H1 (cell line): ENCODE measurements at regions not wholly inside any gene's neighbourhood (a gene's known extent, or its start where the extent isn't known, plus 50 kb on each side); places are given as distances from the start of the nearest gene placed in this dataset.

ENCODE experiments used
- CTCF ChIA-PET: fragments of 300-600 bp; sonication (Branson Sonifier 250); formaldehyde crosslinking; loops from one replicate; lab custom pipeline; 2021; ENCODE audit not compliant: partially characterized antibody; lab: Charles Lee
- POLR2A ChIA-PET: fragments of 300-600 bp; sonication (Branson Sonifier 250); formaldehyde crosslinking; loops from one replicate; lab custom pipeline; 2021; ENCODE audit warnings: inconsistent platforms; ENCODE audit not compliant: partially characterized antibody; lab: Charles Lee
- DNase-seq, 2 experiments: peaks; one replicate each; pipeline versions ENCODE4 v3.0.0 to v3.0.0-alpha.2; 2010 to 2022; ENCODE audit warnings: low spot score in 2 of 2, low read depth in 1 of 2, mixed read lengths in 1 of 2
- FAIRE-seq: peaks from 2 replicates; lab custom pipeline; 2011; peaks lifted over from hg19 to GRCh38; lab: Jason Lieb, UNC
- H2AFZ ChIP-seq: 2 replicates; pipeline ENCODE4 v1.8.1; 2012; ENCODE audit warnings: low read length, inconsistent platforms
- H2AK5ac ChIP-seq: 2 replicates; pipeline ENCODE4 v1.6.1; 2013; ENCODE audit warnings: low read depth, low read length
- H2BK120ac ChIP-seq: replicated peaks from 2 replicates; pipeline ENCODE3; 2013; ENCODE audit warnings: low read depth, low read length, inconsistent platforms
- H2BK12ac ChIP-seq: 2 replicates; pipeline ENCODE4 v1.6.1; 2013; ENCODE audit warnings: low read depth, low read length
- H2BK15ac ChIP-seq: 2 replicates; pipeline ENCODE4 v1.6.1; 2013; ENCODE audit warnings: low read length
- H2BK20ac ChIP-seq: 2 replicates; pipeline ENCODE4 v1.6.1; 2013; ENCODE audit warnings: low read length
- H2BK5ac ChIP-seq: 2 replicates; pipeline ENCODE4 v1.6.1; 2013; ENCODE audit warnings: low read depth, low read length
- H3K14ac ChIP-seq: 2 replicates; pipeline ENCODE4 v1.6.1; 2013; ENCODE audit warnings: inconsistent platforms; ENCODE audit not compliant: insufficient read length
- H3K18ac ChIP-seq: 2 replicates; pipeline ENCODE4 v1.6.1; 2013; ENCODE audit warnings: low read length; ENCODE audit errors: extremely low read depth
- H3K23ac ChIP-seq: 2 replicates; pipeline ENCODE4 v1.6.1; 2013; ENCODE audit warnings: inconsistent platforms; ENCODE audit not compliant: insufficient read length
- H3K23me2 ChIP-seq: 2 replicates; pipeline ENCODE4 v1.6.1; 2013; ENCODE audit warnings: low read depth, low read length
- H3K27ac ChIP-seq: 2 replicates; pipeline ENCODE4 v1.6.1; 2011; ENCODE audit warnings: low read depth, low read length, inconsistent platforms
- H3K27me3 ChIP-seq, 4 experiments: replicated peaks in 1 of 4; 1 replicate in 1 of 4; 2 replicates in 3 of 4; pipeline versions ENCODE4 v1.6.1 to v1.8.1; 2011 to 2013; ENCODE audit warnings: low read length in 3 of 4, mild to moderate bottlenecking in 3 of 4, inconsistent platforms in 2 of 4, mixed read lengths in 2 of 4, moderate library complexity in 1 of 4; ENCODE audit not compliant: control insufficient read depth in 3 of 4, insufficient read depth in 3 of 4; ENCODE audit errors: extremely low read depth in 1 of 4
- H3K36me3 ChIP-seq, 4 experiments: 2 replicates each; pipeline versions ENCODE4 v1.6.1 to v1.8.1; 2011 to 2013; ENCODE audit warnings: mild to moderate bottlenecking in 4 of 4, low read length in 3 of 4, moderate library complexity in 2 of 4, control low read depth in 1 of 4, inconsistent platforms in 1 of 4; ENCODE audit not compliant: insufficient read depth in 4 of 4, control insufficient read depth in 2 of 4
- H3K4ac ChIP-seq: replicated peaks from 2 replicates; pipeline ENCODE3; 2013; ENCODE audit warnings: low read length, low read depth, mixed read lengths, inconsistent platforms; ENCODE audit not compliant: insufficient read length
- H3K4me1 ChIP-seq, 4 experiments: replicated peaks in 1 of 4; 1 replicate in 1 of 4; 2 replicates in 3 of 4; pipeline versions ENCODE4 v1.6.1 to v1.8.1; 2011 to 2013; ENCODE audit warnings: low read length in 3 of 4, inconsistent platforms in 2 of 4, mixed read lengths in 1 of 4; ENCODE audit not compliant: insufficient read depth in 4 of 4, control insufficient read depth in 3 of 4
- H3K4me2 ChIP-seq, 2 experiments: 2 replicates each; pipeline versions ENCODE4 v1.6.1 to v1.8.1; 2011 to 2013; ENCODE audit warnings: low read depth in 2 of 2, low read length in 2 of 2, control low read depth in 1 of 2, inconsistent platforms in 1 of 2, mild to moderate bottlenecking in 1 of 2; ENCODE audit not compliant: insufficient read depth in 1 of 2
- H3K4me3 ChIP-seq, 4 experiments: fragments of 200-600, 300-600 bp in 1 of 4; sonication (generic), shearing (Covaris generic), sonication (Bioruptor Twin) in 1 of 4; 2 replicates each; pipeline versions ENCODE4 v1.5.1 to v1.8.1; 2011 to 2016; ENCODE audit warnings: low read length in 4 of 4, low read depth in 3 of 4, control low read depth in 2 of 4, inconsistent platforms in 2 of 4, mild to moderate bottlenecking in 2 of 4, mixed read lengths in 1 of 4, moderate library complexity in 1 of 4; ENCODE audit not compliant: insufficient read depth in 2 of 4; ENCODE audit errors: extremely low read depth in 1 of 4
- H3K56ac ChIP-seq: replicated peaks from 2 replicates; pipeline ENCODE3; 2013; ENCODE audit warnings: low read depth, mild to moderate bottlenecking, mixed read lengths, low read length, inconsistent platforms; ENCODE audit not compliant: insufficient read length
- H3K79me1 ChIP-seq: 2 replicates; pipeline ENCODE4 v1.6.1; 2013; ENCODE audit warnings: low read depth, low read length, control low read depth
- H3K79me2 ChIP-seq, 2 experiments: 2 replicates each; pipeline versions ENCODE4 v1.6.1 to v1.8.1; 2012 to 2013; ENCODE audit warnings: low read length in 2 of 2, mild to moderate bottlenecking in 2 of 2, inconsistent platforms in 1 of 2; ENCODE audit not compliant: insufficient read depth in 2 of 2, control insufficient read depth in 1 of 2
- H3K9ac ChIP-seq, 4 experiments: replicated peaks in 1 of 4; 1 replicate in 1 of 4; 2 replicates in 3 of 4; pipeline versions ENCODE4 v1.6.1 to v1.8.1; 2011 to 2013; ENCODE audit warnings: low read depth in 3 of 4, low read length in 3 of 4, control low read depth in 2 of 4, mild to moderate bottlenecking in 2 of 4, moderate library complexity in 2 of 4, inconsistent platforms in 1 of 4; ENCODE audit errors: extremely low read depth in 1 of 4
- H3K9me3 ChIP-seq, 2 experiments: 2 replicates each; pipeline versions ENCODE4 v1.6.1 to v1.8.1; 2012 to 2013; ENCODE audit warnings: mild to moderate bottlenecking in 2 of 2, moderate library complexity in 2 of 2, control low read depth in 1 of 2, inconsistent platforms in 1 of 2, low read depth in 1 of 2, low read length in 1 of 2, mixed read lengths in 1 of 2; ENCODE audit not compliant: insufficient read depth in 2 of 2
- H4K20me1 ChIP-seq, 2 experiments: replicated peaks in 1 of 2; 2 replicates each; pipeline versions ENCODE3 to v1.8.1; 2011 to 2013; ENCODE audit warnings: inconsistent platforms in 2 of 2, low read length in 2 of 2, mild to moderate bottlenecking in 1 of 2; ENCODE audit not compliant: insufficient read depth in 2 of 2, control insufficient read depth in 1 of 2
- H4K5ac ChIP-seq: 2 replicates; pipeline ENCODE4 v1.6.1; 2013; ENCODE audit warnings: low read length, low read depth, mixed read lengths, inconsistent platforms; ENCODE audit not compliant: insufficient read length
- H4K8ac ChIP-seq: 2 replicates; pipeline ENCODE4 v1.8.0; 2013; ENCODE audit warnings: mild to moderate bottlenecking, moderate library complexity, low read length, inconsistent platforms; ENCODE audit not compliant: insufficient read depth; ENCODE audit errors: extremely low read depth
- H4K91ac ChIP-seq: replicated peaks from 2 replicates; pipeline ENCODE3; 2013; ENCODE audit warnings: low read length, mixed read lengths, inconsistent platforms; ENCODE audit not compliant: insufficient read length
- EZH2 ChIP-seq: fragments of 200-600 bp; sonication (generic); IDR thresholded peaks from 2 replicates; pipeline ENCODE4 v1.7.1; 2012; ENCODE audit warnings: low read depth, mild to moderate bottlenecking, moderate library complexity, low read length, inconsistent platforms; ENCODE audit not compliant: severe bottlenecking
- HDAC6 ChIP-seq: IDR thresholded peaks from one replicate; pipeline ENCODE4 v1.7.1; 2012; ENCODE audit warnings: low read depth, mild to moderate bottlenecking, inconsistent platforms, low read length, moderate library complexity
- KDM5A ChIP-seq: fragments of 200-600 bp; IDR thresholded peaks from 2 replicates; pipeline ENCODE4 v1.7.1; 2012; ENCODE audit warnings: mild to moderate bottlenecking, low read length, inconsistent platforms, mixed read lengths
- RBBP5 ChIP-seq: IDR thresholded peaks from 2 replicates; pipeline ENCODE4 v1.7.1; 2012; ENCODE audit warnings: low read depth, mild to moderate bottlenecking, inconsistent platforms, low read length, moderate library complexity, borderline replicate concordance
- SAP30 ChIP-seq: fragments of 300-600 bp; sonication (generic); IDR thresholded peaks from 2 replicates; pipeline ENCODE4 v1.7.1; 2012; ENCODE audit warnings: low read length, moderate library complexity, mild to moderate bottlenecking, inconsistent platforms; ENCODE audit not compliant: insufficient read depth, insufficient replicate concordance
- SIN3A ChIP-seq, 2 experiments: IDR thresholded peaks in 1 of 2; conservative IDR thresholded peaks in 1 of 2; 2 replicates each; pipeline ENCODE4 v1.6.1; 2011 to 2012; ENCODE audit warnings: low read length in 2 of 2, improper control_type of control experiment in 1 of 2, low read depth in 1 of 2, mild to moderate bottlenecking in 1 of 2
- SIX5 ChIP-seq: IDR thresholded peaks from 2 replicates; pipeline ENCODE4 v1.6.1; 2011; ENCODE audit warnings: mild to moderate bottlenecking, low read depth, low read length
- TEAD4 ChIP-seq: IDR thresholded peaks from 2 replicates; pipeline ENCODE4 v1.6.1; 2012; ENCODE audit warnings: low read depth, low read length, inconsistent platforms, mixed read lengths
- WGBS, 2 experiments: shearing (Covaris generic) in 1 of 2; methylation state at CpG; one replicate each; pipeline versions ENCODE4 v1.1.6 to v1.1.7; 2013 to 2015; ENCODE audit warnings: low lambda C conversion rate in 2 of 2, mixed read lengths in 2 of 2, inconsistent platforms in 1 of 2, low coverage in 1 of 2, missing lambda C conversion rate in 1 of 2; ENCODE audit not compliant: insufficient replicate concordance in 2 of 2, insufficient coverage in 1 of 2, insufficient read length in 1 of 2; ENCODE audit errors: extremely low coverage in 1 of 2, missing lambda C conversion rate in 1 of 2; 5-methylcytosine and 5-hydroxymethylcytosine counted together
- TF ChIP-seq, protein P1 (sequence below), 3 experiments: IDR thresholded peaks; 1 replicate in 2 of 3; 2 replicates in 1 of 3; pipeline versions ENCODE4 v1.5.1 to v1.6.1; 2011; ENCODE audit warnings: low read length in 3 of 3, mild to moderate bottlenecking in 3 of 3, inconsistent platforms in 2 of 3, low read depth in 1 of 3, moderate library complexity in 1 of 3; ENCODE audit not compliant: insufficient read depth in 1 of 3; ENCODE audit errors: control extremely low read depth in 1 of 3

DNA sequence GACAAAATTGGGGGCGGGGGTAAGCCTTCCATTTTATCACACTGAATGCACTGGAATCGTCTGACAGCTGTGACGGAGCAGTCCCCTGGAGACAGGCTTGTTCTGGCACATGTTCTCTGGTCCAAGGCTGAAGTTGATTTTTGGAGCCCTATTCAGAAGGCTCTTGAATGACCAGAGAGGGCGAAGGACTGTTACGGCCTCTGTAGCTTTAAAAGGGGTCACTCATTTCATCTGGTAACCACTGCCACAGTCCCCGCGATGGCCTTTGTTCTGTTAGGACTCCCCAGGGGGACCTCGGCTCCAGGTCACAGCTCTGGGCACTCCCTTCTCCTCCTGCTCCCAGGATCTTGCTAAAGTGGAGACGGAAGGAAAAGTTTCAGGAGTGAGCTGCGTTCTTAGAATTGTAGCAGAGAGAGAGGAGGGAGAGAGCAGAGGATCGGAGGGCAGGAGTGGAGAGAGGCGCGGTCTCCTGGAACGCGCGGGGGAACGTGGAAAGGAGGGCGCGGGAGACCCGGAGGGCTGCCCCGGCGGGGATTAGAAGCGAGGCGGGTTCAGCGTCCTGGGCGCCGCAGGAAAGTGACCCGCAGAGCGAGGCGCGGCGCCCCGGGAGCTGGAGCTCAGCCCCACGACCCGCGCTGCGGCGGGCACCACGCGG lies 134.3 kb upstream of the MYO16 start:
- ChIA-PET CTCF (interaction anchor here (0.6 to 1.7 kb wide), 11 partner anchors 12 to 440 kb away, joined by 3 to 7 read pairs (median 3); no protein-coding TSS in a partner anchor), POLR2A (interaction anchor here (0.8 kb wide), 1 partner anchor 15 kb away, joined by 3 read pairs; no protein-coding TSS in a partner anchor)
- no peaks in the 10 kb centered on the region for H3K36me3 ChIP-seq
- no peak overlapping the region for H2BK120ac ChIP-seq
- H3K9ac ChIP-seq = peak overlapping the region in 2 of 4 experiments; percentile 30 to 37; a peak in 4 of 7 replicates
- H3K23ac ChIP-seq = no peak overlapping the region
- no peak overlapping the region for H3K27ac ChIP-seq
- H2BK5ac ChIP-seq = no peak overlapping the region
- H3K4me1 ChIP-seq = peaks cover 0 to 10% (median 2%) of the 10 kb centered on the region in 4 experiments; a peak in 4 of 7 replicates
- H3K27me3 ChIP-seq = peaks cover 15 to 43% (median 35%) of the 10 kb centered on the region in 4 experiments
- peak overlapping the region; percentile 51 to 90 (median 66) for H3K4me3 ChIP-seq
- H4K8ac ChIP-seq = no peak overlapping the region
- no peak overlapping the region for H2AK5ac ChIP-seq
- H3K18ac ChIP-seq = no peak overlapping the region
- DNase-seq (peak in 1 of 2 experiments; percentile 57), FAIRE-seq (no peak)
- no peak overlapping the region for H4K91ac ChIP-seq
- peak overlapping the region; percentile 69 for H2AFZ ChIP-seq
- H2BK12ac ChIP-seq = no peak overlapping the region
- H3K4me2 ChIP-seq = peak overlapping the region; percentile 97 to 99
- no peak overlapping the region for H4K5ac ChIP-seq
- H2BK15ac ChIP-seq = no peak overlapping the region
- no peaks in the 10 kb centered on the region for H3K79me2 ChIP-seq
- no peaks in the 10 kb centered on the region for H3K9me3 ChIP-seq
- H4K20me1 ChIP-seq = no peaks in the 10 kb centered on the region
- H3K23me2 ChIP-seq = peaks cover 18% of the 10 kb centered on the region; the same call in 1 of the 2 replicates
- H3K4ac ChIP-seq = no peak overlapping the region
- H3K79me1 ChIP-seq = no peaks in the 10 kb centered on the region
- no peak overlapping the region for H3K14ac ChIP-seq
- H3K56ac ChIP-seq = no peak overlapping the region
- no peak overlapping the region for H2BK20ac ChIP-seq
- 2% methylated on average over 25 of the region's 40 CpGs; no CpG with 5 or more reads in 1 of the 2 experiments for WGBS, 2 experiments
- no peak for TF ChIP-seq SIX5
- TF ChIP-seq KDM5A = no peak
- TF ChIP-seq RBBP5 = 0 out of 2 replicates have a peak, but pooled peaks have one; percentile 35
- TF ChIP-seq, protein P1, sequence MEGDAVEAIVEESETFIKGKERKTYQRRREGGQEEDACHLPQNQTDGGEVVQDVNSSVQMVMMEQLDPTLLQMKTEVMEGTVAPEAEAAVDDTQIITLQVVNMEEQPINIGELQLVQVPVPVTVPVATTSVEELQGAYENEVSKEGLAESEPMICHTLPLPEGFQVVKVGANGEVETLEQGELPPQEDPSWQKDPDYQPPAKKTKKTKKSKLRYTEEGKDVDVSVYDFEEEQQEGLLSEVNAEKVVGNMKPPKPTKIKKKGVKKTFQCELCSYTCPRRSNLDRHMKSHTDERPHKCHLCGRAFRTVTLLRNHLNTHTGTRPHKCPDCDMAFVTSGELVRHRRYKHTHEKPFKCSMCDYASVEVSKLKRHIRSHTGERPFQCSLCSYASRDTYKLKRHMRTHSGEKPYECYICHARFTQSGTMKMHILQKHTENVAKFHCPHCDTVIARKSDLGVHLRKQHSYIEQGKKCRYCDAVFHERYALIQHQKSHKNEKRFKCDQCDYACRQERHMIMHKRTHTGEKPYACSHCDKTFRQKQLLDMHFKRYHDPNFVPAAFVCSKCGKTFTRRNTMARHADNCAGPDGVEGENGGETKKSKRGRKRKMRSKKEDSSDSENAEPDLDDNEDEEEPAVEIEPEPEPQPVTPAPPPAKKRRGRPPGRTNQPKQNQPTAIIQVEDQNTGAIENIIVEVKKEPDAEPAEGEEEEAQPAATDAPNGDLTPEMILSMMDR (IDR thresholded peaks at IDR 0.05; ENCODE audit: control extremely low read depth in 1 of 3, insufficient read depth in 1 of 3, low read depth in 1 of 3, low read length in 3 of 3) = no peak
- TF ChIP-seq HDAC6 = no peak
- peak; percentile 10 for TF ChIP-seq EZH2
- 0 out of 4 replicates have a peak, but pooled peaks of 1 of the 2 experiments have one; percentile 26 for TF ChIP-seq SIN3A (conservative IDR thresholded peaks at IDR 0.05 in 1 of 2, IDR thresholded peaks at IDR 0.05 in 1 of 2; ENCODE audit: low read depth in 1 of 2, low read length in 2 of 2)
- no peak for TF ChIP-seq TEAD4
- TF ChIP-seq SAP30 = peak; percentile 62
